Stimulated activated naive CD8-positive, alpha-beta T cell treated with anti-CD3 and anti-CD28 coated beads, Interleukin-15, amount 100 ng/mL, for 72 hours (primary cell): ENCODE measurements at regions not wholly inside any gene's neighbourhood (a gene's known extent, or its start where the extent isn't known, plus 50 kb on each side); places are given as distances from the start of the nearest gene placed in this dataset.
A peak's percentile ranks its signal among the peaks of the same experiment; 100 is the strongest.

Experiments used
- ATAC-seq: fragments of 150-1000 bp; cut with Tn5 transposase; 2 replicates; pipeline ENCODE4 v1.10.0; 2021; ENCODE audit warnings: mild to moderate bottlenecking, moderate library complexity
- DNase-seq, 2 donors: peaks; one replicate each; pipeline ENCODE4 v3.0.0; 2021 to 2022
- H3K27ac Mint-ChIP-seq, 2 donors: one replicate each; pipeline ENCODE4 v1.8.0; 2022; ENCODE audit warnings: mild to moderate bottlenecking in 2 of 2, mixed read lengths in 2 of 2, moderate library complexity in 2 of 2
- H3K27me3 Mint-ChIP-seq: one replicate; pipeline ENCODE4 v1.8.0; 2022; ENCODE audit warnings: mixed read lengths
- H3K4me1 Mint-ChIP-seq: one replicate; pipeline ENCODE4 v1.8.0; 2022; ENCODE audit warnings: mild to moderate bottlenecking, mixed read lengths
- H3K4me3 Mint-ChIP-seq, 2 donors: one replicate each; pipeline ENCODE4 v1.8.0; 2022; ENCODE audit warnings: mild to moderate bottlenecking in 2 of 2, mixed read lengths in 2 of 2, moderate library complexity in 1 of 2
- H3K9me3 Mint-ChIP-seq, 2 donors: one replicate each; pipeline ENCODE4 v1.8.0; 2022; ENCODE audit warnings: mixed read lengths in 2 of 2

- Mint-ChIP-seq H3K9me3 (no peaks in the 10 kb centered on the region), H3K27me3 (peaks cover 21% of the 10 kb centered on the region), H3K4me1 (no peaks in the 10 kb centered on the region), H3K4me3 (no peak overlapping the region), H3K27ac (no peak overlapping the region)
- DNase-seq (no peak), ATAC-seq (no peak)
Observed at GRCh38 chr2:104416339-104417000, 437.4 kb upstream of the POU3F3 start.

GRCh38 chr2:104420420-104420819 lies 433.5 kb upstream of the POU3F3 start:
- ATAC-seq (no peak), DNase-seq (no peak)
- H3K4me3 Mint-ChIP-seq, result no peak overlapping the region
- peaks cover 9% of the 10 kb centered on the region for H3K27me3 Mint-ChIP-seq
- no peaks in the 10 kb centered on the region for H3K4me1 Mint-ChIP-seq
- H3K9me3 Mint-ChIP-seq, result no peaks in the 10 kb centered on the region
- H3K27ac Mint-ChIP-seq, result no peak overlapping the region

- H3K4me1 Mint-ChIP-seq, result no peaks in the 10 kb centered on the region
- DNase-seq (no peak), ATAC-seq (no peak)
- H3K9me3 Mint-ChIP-seq, result no peaks in the 10 kb centered on the region
- no peak overlapping the region for H3K27ac Mint-ChIP-seq
- peaks cover 4% of the 10 kb centered on the region for H3K27me3 Mint-ChIP-seq
- no peak overlapping the region for H3K4me3 Mint-ChIP-seq
Observed at GRCh38 chr2:104420953-104421352, 433.0 kb upstream of the POU3F3 start.

GRCh38 chr2:104425850-104426595 lies 427.9 kb upstream of the POU3F3 start:
- Mint-ChIP-seq H3K27me3 (peaks cover 9% of the 10 kb centered on the region), H3K27ac (no peak overlapping the region), H3K9me3 (no peaks in the 10 kb centered on the region), H3K4me1 (no peaks in the 10 kb centered on the region), H3K4me3 (no peak overlapping the region)
- DNase-seq (no peak), ATAC-seq (no peak)

GRCh38 chr2:104428155-104428554 lies 425.8 kb upstream of the POU3F3 start:
- Mint-ChIP-seq H3K4me1 (no peaks in the 10 kb centered on the region), H3K4me3 (no peak overlapping the region), H3K27me3 (peaks cover 19% of the 10 kb centered on the region), H3K9me3 (no peaks in the 10 kb centered on the region), H3K27ac (no peak overlapping the region)
- DNase-seq (no peak), ATAC-seq (no peak)

GRCh38 chr2:104429639-104430358 lies 424.1 kb upstream of the POU3F3 start:
- ATAC-seq (no peak), DNase-seq (no peak)
- Mint-ChIP-seq H3K4me3 (no peak overlapping the region), H3K27me3 (peaks cover 27% of the 10 kb centered on the region), H3K4me1 (peaks cover 6% of the 10 kb centered on the region), H3K27ac (no peak overlapping the region), H3K9me3 (no peaks in the 10 kb centered on the region)

GRCh38 chr2:104430359-104430740 lies 423.6 kb upstream of the POU3F3 start:
- Mint-ChIP-seq H3K4me1 (peaks cover 7% of the 10 kb centered on the region), H3K9me3 (no peaks in the 10 kb centered on the region), H3K27ac (no peak overlapping the region), H3K27me3 (peaks cover 30% of the 10 kb centered on the region), H3K4me3 (no peak overlapping the region)
- DNase-seq (no peak), ATAC-seq (no peak)

GRCh38 chr2:104430852-104431251 lies 423.1 kb upstream of the POU3F3 start:
- Mint-ChIP-seq H3K9me3 (no peaks in the 10 kb centered on the region), H3K4me1 (peaks cover 7% of the 10 kb centered on the region), H3K27ac (no peak overlapping the region), H3K27me3 (peaks cover 30% of the 10 kb centered on the region), H3K4me3 (no peak overlapping the region)
- no peak for ATAC-seq
- DNase-seq, result no peak

GRCh38 chr2:104431701-104432121 lies 422.2 kb upstream of the POU3F3 start:
- ATAC-seq, result no peak
- no peak overlapping the region for H3K4me3 Mint-ChIP-seq
- no peak overlapping the region for H3K27ac Mint-ChIP-seq

GRCh38 chr2:104432401-104432800 lies 421.5 kb upstream of the POU3F3 start:
- ATAC-seq (no peak), DNase-seq (no peak)
- Mint-ChIP-seq H3K27me3 (peaks cover 36% of the 10 kb centered on the region), H3K4me3 (no peak overlapping the region), H3K27ac (no peak overlapping the region), H3K9me3 (no peaks in the 10 kb centered on the region), H3K4me1 (peaks cover 7% of the 10 kb centered on the region)

More at GRCh38 chr2:104431701-104432121, 422.2 kb upstream of the POU3F3 start:
- Mint-ChIP-seq H3K4me1 (peaks cover 7% of the 10 kb centered on the region), H3K9me3 (no peaks in the 10 kb centered on the region), H3K27me3 (peaks cover 30% of the 10 kb centered on the region)
- no peak for DNase-seq

- Mint-ChIP-seq H3K27me3 (peaks cover 36% of the 10 kb centered on the region), H3K27ac (no peak overlapping the region), H3K4me3 (no peak overlapping the region), H3K9me3 (no peaks in the 10 kb centered on the region), H3K4me1 (peaks cover 7% of the 10 kb centered on the region)
- ATAC-seq (no peak), DNase-seq (no peak)
Observed at GRCh38 chr2:104432991-104433390, 420.9 kb upstream of the POU3F3 start.

- peaks cover 36% of the 10 kb centered on the region for H3K27me3 Mint-ChIP-seq
- no peak overlapping the region for H3K27ac Mint-ChIP-seq
- no peak for DNase-seq
- H3K9me3 Mint-ChIP-seq, result no peaks in the 10 kb centered on the region
- ATAC-seq, result no peak
- H3K4me1 Mint-ChIP-seq, result peaks cover 7% of the 10 kb centered on the region
- H3K4me3 Mint-ChIP-seq, result no peak overlapping the region
Observed at GRCh38 chr2:104433657-104434056, 420.3 kb upstream of the POU3F3 start.

- H3K4me3 Mint-ChIP-seq, result peak overlapping the region; percentile 42 to 59
- H3K4me1 Mint-ChIP-seq, result peaks cover 7% of the 10 kb centered on the region
- peak overlapping the region in 1 of 2 donors; percentile 69 for H3K27ac Mint-ChIP-seq
- no peak for DNase-seq
- H3K9me3 Mint-ChIP-seq, result no peaks in the 10 kb centered on the region
- H3K27me3 Mint-ChIP-seq, result peaks cover 36% of the 10 kb centered on the region
- peak; percentile 84 for ATAC-seq
Observed at GRCh38 chr2:104434318-104434792, 419.6 kb upstream of the POU3F3 start.

GRCh38 chr2:104434966-104435365 lies 418.9 kb upstream of the POU3F3 start:
- Mint-ChIP-seq H3K9me3 (no peaks in the 10 kb centered on the region), H3K4me1 (peaks cover 7% of the 10 kb centered on the region), H3K4me3 (no peak overlapping the region), H3K27ac (no peak overlapping the region), H3K27me3 (peaks cover 34% of the 10 kb centered on the region)
- no peak for ATAC-seq
- no peak for DNase-seq

GRCh38 chr2:104438481-104438880 lies 415.4 kb upstream of the POU3F3 start:
- DNase-seq (no peak), ATAC-seq (no peak)
- no peaks in the 10 kb centered on the region for H3K9me3 Mint-ChIP-seq
- H3K27me3 Mint-ChIP-seq, result peaks cover 14% of the 10 kb centered on the region
- H3K27ac Mint-ChIP-seq, result no peak overlapping the region
- no peak overlapping the region for H3K4me3 Mint-ChIP-seq
- H3K4me1 Mint-ChIP-seq, result peaks cover 7% of the 10 kb centered on the region

GRCh38 chr2:104443145-104443544 lies 410.8 kb upstream of the POU3F3 start:
- peak in 1 of 2 donors; percentile 20 for DNase-seq
- no peaks in the 10 kb centered on the region for H3K4me1 Mint-ChIP-seq
- no peak overlapping the region for H3K4me3 Mint-ChIP-seq
- no peaks in the 10 kb centered on the region for H3K9me3 Mint-ChIP-seq
- peak; percentile 66 for ATAC-seq
- H3K27ac Mint-ChIP-seq, result no peak overlapping the region
- no peaks in the 10 kb centered on the region for H3K27me3 Mint-ChIP-seq
